ENCODE measurements at regions not wholly inside any gene's neighbourhood (a gene's known extent, or its start where the extent isn't known, plus 50 kb on each side); places are given as distances from the start of the nearest gene placed in this dataset.
A peak's percentile ranks its signal among the peaks of the same experiment; 100 is the strongest.

DNA sequence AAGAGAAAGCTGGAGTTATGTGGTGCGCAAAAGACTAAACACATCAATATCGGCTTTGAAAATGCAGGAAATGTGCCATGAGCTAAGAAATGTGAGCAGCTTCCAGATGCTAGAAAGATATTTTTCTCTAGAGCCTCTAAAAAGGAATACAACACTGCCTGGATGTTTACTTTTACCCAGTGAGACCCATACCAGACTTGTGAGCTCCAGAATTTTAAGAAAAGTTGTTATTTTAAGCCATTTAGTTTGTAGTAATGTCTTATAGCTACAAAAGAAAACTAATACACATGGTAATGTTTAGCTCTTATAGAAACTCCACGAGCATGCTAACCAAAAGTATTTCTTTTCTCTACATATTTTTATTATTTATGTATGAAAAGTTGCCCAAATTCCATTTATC, 1389.4 kb downstream of the C4orf33 start:
- no peak for DNase-seq (ENCODE audit: low spot score)

DNA sequence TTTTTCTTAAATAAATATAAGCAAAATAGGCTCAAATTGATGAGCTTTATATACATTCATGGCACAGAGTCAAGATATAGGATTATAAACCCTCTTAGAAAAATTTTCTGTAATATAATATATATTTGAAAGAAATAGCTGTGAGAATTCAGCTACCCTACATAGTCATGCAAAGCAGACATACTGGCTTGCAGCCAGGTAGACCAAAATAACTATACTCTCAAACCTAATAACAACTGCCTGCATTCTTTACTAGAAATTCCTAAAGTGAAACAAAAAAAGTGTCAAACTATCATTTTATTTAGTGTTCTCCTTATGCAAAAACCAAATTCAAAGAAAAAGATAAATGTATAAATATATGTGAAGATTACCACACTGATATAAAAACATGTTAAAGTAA, 1390.2 kb downstream of the C4orf33 start:
- no peak for DNase-seq (ENCODE audit: low spot score)

DNA sequence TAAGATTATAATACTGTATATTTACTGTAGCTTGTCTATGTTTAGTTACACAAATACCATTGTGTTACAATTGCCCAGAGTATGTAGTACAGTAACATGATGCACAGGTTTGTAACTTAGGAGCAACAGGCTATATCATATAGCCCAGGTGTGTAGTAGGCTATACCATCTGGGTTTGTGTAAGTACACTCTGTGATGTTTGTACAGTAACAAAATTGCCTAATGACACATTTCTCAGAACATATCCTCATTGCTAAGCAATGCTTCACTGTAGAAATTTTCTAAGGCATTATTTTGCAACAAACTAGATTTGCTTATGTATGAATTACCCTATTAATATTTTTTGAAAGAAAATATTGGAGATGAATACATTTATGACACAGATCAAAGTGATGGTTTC, 1390.9 kb downstream of the C4orf33 start:
- DNase-seq (ENCODE audit: low spot score) = no peak

DNA sequence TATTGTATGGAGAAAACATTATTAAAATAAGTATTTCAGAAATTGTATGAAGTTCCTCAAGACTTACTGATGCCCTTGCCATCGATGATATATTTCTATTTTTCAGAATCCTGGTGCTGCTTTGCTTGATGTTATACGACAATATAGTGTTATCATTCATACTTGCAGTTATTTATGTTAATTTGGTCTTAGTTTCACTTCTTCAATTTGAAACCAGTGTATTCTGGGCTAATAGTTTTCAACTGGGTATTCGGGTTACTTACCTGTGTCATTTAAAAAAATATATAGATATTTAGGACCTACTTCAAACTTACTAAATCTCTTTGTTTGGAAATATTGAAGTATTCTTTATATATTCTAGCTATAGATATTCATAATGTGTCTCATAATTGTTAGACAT, 1414.7 kb downstream of the C4orf33 start:
- no peak for DNase-seq (ENCODE audit: low spot score)

DNA sequence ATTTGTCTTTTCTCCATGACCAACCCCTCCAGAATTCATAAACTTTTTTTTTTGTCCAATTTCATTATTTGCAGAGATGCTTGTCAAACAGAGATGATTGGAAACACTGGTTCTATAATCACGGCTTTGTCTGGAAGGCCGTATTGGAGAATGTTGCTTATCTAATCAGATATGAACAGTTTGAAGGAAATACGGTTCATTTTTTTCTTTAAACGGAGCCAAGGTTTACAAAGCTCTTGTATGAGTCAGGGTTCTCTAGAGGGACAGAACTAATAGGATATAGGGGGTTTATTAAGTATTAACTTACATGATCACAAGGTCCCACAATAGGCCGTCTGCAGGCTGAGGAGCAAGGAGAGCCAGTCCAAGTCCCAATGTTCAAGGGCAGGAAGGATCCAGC, 1415.8 kb downstream of the C4orf33 start:
- DNase-seq (ENCODE audit: low spot score) = no peak

DNA sequence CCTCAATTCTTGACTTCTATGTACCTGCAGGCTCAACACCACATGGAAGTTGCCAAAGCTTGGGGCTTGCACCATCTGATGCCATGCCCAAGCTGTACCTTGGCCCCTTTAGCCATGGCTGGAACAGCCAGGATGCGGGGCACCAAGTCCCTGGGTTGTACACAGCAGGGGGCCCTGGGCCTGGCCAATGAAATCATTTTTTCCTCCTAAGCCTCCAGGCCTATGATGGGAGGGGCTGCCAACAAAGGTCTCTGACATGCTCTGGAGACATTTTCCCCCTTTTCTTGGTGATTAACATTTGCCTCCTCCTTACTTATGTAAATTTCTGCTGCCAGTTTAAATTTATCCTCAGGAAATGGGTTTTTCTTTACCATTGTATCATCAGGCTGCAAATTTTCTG, 1428.1 kb downstream of the C4orf33 start:
- no peak for DNase-seq (ENCODE audit: low spot score)

DNA sequence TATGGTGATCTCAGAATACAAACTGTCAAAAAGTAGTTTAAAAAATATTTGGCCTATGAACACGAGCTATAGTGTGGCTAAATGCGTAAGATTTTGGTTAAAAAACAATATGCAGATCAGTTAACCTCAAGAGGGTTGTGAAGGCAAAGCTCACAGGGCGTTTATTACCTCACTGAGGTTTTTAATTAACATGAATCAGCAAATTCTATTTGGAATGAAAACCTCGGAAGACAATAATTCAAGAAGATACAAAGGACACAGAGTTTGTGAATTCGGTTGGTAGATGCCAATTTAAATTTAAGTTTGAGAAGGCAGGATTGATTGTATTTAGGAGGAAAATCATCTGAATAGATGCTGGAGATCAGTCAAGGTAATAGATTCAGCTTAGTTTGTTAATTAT, 1434.6 kb downstream of the C4orf33 start:
- DNase-seq (ENCODE audit: low spot score) = no peak

DNA sequence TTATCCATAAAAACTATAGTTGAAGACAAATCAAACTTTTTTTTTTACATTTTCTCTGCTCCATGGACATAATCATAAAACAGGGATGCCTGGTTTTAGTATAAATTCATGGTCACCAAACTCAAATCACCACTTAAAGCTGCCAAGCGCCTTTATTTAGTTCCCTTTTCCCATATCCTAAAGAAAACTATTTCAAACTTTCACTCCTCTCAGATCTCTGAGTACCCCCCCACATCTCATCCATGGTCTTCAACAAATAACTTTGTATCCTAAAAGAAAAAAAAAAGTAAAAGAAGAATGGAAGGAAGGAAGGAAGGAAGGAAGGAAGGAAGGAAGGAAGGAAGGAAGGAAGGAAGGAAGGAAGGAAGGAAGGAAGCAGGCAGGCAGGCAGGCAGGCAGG, 1438.7 kb downstream of the C4orf33 start:
- no peak for DNase-seq (ENCODE audit: low spot score)

DNA sequence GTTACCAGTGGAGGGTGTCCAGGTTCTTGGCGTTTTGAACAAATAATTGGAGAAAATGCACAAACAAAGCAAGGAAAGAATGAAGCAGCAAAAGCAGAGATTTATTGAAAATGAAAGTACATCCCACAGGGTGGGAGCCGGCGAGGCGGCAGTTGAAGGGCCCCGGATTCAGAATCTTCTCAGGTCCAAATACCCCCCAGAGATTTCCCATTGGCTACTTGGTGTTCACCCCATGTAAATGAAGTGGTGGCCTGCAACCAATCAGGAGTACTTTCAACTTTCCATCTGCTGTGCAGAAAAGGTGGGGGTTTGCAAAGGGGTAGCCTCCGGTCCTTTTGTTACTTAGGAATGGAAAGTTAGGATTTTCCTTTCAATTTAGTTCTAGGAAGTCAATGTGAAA, 1447.0 kb downstream of the C4orf33 start:
- peak; percentile 55 for DNase-seq (ENCODE audit: low spot score)

DNA sequence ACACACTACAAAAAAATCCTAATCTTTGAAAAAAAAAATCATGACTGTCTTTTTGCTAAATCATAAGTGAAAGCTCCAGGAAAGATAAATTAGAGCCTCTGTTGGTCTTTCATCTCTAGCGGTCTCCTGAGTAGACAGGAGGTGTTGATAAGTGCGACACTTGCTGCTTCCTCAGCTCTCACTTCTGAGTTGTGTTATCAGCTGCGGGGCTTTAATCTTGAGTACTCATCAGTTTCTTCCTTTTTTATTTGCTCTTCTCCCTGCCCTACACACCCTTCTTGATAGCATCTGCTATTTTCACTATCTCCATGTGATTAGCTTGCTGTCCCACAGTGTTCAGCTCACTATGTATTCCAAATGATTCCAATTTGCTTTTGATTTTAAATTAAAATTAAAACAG, 1449.2 kb downstream of the C4orf33 start:
- DNase-seq (ENCODE audit: low spot score) = no peak

DNA sequence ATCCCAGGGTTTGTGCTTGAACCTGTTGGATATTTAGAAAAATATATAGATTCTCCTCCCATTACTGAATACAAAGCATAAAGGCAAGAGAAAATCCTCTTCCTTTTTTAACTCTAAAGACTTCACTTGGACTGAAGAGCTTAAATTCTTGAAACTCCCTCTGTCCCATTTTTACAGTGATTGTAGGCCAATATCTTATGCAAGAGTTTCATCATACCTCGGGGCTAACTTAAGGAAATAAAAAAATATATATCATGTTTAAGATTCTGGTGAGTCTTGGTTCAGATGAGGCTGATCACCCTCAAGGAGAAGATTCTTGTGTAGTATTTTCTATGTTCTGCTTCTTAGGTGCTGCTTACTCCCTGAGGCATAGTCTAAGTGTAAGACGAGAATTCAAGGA, 1449.6 kb downstream of the C4orf33 start:
- DNase-seq (ENCODE audit: low spot score) = no peak

DNA sequence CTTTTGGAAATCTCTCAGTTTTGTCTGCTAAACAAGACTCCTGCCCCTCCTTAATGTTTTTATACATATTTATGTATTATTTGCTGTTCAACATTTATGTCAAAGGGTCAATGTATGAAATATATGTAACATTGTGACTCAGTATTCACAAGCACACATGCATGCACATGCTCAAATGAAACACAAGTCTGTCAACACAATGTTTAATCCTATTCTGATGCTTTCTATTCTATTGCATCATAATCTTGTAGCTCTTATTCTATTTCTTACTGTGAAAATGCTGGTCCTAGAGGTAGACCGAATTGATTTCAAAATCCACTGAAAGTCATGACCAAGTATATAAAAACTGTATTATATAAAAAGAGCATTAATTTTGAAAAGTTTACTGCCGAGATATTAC, 1463.3 kb downstream of the C4orf33 start:
- DNase-seq (ENCODE audit: low spot score) = no peak

DNA sequence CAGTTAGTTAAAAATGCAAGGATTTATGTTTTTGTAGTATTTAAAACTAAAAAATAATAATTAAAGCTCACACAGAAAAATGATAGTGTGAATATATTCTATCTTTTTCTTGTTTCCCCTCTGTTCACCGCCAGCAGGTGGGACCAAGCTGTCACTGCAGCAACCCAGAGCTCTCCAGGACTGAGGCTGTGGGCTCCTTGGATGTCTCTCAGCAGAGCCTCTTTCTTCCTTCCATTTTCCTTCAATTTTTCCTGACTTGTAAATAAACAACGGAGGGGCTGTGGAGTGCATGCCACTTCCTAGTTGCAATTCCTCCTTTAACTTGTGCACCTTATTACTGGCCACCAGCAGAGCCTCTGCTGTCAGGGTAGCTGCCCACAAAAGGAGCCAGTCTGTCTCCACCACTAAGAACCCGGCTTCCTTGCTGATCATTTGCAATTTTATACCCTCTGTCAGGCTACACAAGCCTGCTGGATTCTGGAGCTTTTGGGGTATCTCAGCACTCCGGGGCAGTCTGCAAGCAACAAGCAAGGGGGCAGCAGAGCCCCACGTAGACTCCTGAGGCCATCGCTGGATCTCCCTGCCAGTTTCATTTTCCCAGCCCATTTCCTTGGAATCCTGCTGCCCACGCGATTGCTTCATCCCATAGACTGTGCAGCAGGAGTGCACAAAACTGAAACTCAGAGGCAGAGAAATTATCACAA, 1467.4 kb downstream of the C4orf33 start:
- DNase-seq (ENCODE audit: low spot score) = peak; percentile 81

DNA sequence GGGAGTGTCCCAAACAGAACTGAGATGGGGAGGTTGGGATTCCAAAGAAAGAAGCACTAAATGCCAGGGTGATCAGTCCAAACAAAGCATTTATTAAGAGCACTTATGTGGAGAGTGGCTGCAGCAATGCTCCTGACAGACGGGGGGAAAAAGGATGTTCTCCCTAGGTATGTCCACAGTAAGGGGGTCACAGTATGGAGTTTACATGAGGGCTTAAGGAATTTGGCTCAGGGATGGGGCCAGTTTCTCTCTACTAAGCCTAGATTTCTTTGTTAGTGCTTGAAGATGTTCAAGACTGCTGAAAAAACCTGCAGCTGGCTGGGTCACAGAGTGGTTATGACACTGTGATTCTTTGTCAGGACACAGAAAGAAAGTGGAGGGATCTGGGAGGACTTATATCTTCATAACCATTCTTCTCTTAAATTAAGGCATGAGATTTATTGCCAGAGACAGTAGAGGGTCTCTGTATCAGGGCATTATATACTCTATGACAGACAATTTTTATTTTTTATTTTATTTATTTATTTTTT, 1468.0 kb downstream of the C4orf33 start:
- DNase-seq (ENCODE audit: low spot score) = no peak

DNA sequence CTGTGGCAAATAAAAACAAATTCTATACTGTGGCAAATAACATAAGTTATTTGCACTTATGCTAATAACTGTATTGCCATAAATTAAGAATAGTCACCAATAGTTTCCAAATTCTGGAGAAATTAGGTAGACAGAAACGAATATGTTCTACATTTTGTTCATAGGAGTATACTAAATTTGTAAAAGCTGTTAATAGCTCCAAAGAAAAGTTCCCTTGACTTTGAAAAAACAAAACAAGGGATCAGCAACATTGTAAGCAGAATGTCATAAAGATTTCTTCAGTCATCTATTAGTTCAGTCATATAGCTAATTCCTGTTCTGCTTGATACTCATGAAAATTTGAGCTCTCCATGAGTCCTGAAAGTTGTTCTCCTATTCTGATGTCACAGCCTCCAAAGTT, 1472.8 kb downstream of the C4orf33 start:
- DNase-seq (ENCODE audit: low spot score) = no peak

DNA sequence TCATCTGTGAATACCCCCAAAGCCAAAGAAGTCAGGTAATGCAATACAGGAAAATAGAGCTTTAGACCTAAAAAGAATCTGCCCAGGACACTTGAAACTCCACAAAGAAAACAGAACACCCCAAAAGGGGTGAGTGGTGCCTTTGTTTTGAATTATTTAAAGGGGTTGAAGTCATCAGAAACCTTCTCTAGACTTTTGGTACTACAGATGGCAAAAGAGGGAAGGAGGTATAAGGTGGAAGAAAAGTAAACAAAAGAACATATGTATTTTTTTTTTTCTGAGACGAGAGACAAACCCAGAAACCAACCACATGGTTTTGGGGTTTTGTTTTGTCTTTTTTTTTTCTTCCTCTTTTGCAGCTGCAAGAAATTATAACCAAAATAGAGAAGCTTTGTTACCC, 1477.8 kb downstream of the C4orf33 start:
- DNase-seq (ENCODE audit: low spot score) = no peak

DNA sequence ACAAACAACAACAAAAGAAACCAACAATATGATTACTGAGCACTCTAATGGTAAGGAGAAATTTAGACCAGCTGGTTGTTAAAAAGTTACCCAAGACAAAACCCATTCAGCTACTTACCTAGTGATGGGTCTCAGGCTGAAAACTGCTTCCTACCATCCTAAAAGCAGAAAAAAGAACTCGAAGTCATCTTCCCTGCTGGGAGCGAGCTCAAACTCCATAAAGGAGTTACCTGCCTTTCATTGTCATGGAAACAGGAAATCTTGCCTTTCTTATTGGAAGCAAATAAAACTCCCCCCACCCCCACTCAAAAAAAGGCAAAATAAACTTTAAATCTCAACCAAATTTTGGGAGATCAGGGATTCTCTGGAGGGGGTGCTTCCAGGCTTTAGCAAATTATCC, 1478.3 kb downstream of the C4orf33 start:
- no peak for DNase-seq (ENCODE audit: low spot score)

DNA sequence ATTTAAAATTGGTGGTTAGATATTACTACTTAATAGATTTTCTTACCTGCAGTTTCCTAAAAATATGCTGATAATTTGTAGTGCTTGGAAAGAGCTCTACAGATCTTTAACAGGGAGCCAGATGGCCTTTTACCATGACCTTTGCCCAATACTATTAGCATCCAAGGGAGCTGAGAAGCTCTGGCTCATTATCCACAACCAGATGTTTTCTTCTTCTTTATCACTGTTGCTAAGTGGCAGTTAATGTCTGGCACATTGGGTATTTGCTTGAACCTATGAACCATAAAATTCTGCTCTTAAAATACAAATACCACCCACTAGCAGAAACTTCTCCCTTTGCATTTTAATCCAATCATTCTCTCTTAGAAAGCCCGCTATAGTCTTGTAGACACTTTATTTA, 1480.3 kb downstream of the C4orf33 start:
- DNase-seq (ENCODE audit: low spot score) = no peak

DNA sequence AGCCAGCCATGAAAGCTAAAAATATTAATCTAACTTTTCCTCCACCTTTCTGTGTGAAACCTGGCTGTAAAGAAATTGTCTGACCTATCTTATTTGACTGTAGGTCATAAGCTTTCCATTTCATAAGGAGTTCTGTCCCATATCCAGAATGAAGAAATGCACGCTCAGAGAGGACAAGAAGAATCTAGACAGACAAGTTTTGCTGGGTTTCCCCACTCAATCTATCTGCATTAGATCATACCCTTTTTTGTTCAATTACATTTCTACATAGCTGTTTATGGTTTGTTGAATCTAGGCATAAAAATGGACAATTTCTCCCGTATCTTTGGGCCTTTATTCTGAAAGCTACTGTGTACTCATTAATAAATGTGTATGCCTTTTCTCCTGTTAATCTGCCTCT, 1495.1 kb downstream of the C4orf33 start:
- no peak for DNase-seq (ENCODE audit: low spot score)

DNA sequence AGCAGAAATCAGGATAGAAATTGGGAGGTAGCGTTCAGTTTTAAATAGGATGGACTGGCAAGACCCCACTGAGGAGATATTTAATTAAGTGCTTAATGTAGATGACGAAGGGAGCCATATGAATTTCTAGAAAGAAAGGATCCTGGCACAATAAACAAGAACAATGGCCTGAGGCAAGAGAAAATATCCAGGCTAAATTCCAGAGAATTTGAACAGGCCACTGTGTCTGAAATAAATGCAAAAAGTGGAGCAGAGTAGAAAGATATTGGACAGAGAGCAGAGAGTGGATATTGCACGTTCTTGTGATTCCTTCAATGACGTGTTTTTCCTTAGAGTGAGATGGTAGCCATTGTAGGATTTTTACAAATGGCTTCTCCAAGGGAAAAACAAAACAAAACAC, 1504.8 kb downstream of the C4orf33 start:
- DNase-seq (ENCODE audit: low spot score) = no peak

DNA sequence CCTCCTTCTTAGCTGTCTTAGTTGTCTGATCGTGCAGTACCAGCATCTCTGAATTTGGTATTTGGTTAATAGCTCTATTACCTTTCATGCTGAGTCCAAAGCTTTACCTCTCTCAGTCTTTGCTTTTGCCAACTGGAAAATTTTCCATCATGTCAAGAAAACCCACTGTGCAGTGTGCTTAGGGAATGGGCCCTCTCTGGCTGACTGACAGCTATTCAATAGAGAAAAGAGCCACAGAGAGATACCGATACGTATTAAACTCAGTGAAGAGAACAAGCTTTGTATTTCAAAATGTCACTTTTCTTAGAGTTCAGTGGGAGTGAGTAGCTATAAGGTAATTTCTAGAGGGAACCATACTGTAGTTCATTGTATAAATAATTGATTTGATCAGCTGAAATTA, 1507.1 kb downstream of the C4orf33 start:
- no peak for DNase-seq (ENCODE audit: low spot score)

DNA sequence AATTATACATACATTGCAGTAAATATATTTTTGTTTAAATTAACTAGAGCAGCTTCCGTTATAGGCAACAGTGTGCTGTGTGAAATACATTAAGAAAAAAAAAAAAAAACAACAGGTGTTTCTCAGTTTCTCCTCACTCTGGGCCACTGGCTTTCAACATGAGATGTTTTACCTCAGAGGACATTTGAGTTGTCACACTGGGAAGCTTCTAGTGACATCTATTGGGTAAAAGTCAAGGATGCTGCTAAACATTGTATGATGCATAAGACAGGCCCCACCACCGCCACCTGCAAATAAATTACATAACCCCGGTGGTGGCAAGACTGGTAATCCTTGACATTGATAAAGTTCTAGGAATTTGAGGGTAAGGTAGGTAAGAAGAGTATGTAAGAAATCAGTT, 1512.2 kb downstream of the C4orf33 start:
- no peak for DNase-seq (ENCODE audit: low spot score)

DNA sequence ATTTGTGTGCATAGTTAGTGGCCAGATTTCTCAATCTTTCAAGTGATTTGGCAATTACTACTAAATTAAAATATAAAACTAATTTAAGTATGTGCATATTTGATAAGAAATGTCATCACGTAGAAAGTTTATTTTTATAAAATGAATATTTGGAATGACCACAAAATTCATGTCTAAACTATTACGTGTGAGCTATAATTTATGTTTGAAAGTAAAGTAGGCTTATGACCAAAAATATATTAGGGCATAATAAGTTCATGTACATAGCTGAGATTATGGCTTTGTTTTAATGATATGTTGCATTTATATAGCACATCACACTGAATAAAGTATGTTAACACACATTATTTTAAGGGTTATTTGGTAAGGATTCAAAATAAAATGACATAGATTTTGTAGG, 1532.6 kb downstream of the C4orf33 start:
- DNase-seq (ENCODE audit: low spot score) = no peak
